ENCODE measurements at regions not wholly inside any gene's neighbourhood (a gene's known extent, or its start where the extent isn't known, plus 50 kb on each side); places are given as distances from the start of the nearest gene placed in this dataset.
"Not testable (repeated sequence)": the region's sequence is repeated elsewhere in the genome, so short reads cannot be mapped to it uniquely, and the experiment has no call there.

DNA sequence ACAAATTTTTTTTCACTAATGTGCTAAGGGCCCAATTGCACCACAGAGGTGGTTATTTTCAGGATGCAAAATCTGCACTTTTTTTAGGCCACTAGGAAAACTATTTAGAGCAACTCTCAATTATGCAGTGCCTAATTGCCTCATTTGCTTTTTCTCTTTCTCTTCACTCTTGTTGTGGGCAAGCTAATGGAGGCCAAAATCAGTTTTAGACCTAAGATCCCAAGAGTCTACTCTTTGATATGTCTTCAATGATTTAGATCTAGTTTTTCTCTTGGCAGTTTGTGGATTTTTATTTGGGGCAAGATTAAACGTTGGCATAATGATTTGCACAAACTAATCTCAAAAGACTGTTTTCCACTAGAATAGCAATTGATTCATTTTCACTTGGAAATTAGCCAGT lies 1996.9 kb downstream of the LRRC4C start:
- DNase-seq (ENCODE audit: extremely low read depth in 1 of 2, low read depth in 1 of 2): no peak

DNA sequence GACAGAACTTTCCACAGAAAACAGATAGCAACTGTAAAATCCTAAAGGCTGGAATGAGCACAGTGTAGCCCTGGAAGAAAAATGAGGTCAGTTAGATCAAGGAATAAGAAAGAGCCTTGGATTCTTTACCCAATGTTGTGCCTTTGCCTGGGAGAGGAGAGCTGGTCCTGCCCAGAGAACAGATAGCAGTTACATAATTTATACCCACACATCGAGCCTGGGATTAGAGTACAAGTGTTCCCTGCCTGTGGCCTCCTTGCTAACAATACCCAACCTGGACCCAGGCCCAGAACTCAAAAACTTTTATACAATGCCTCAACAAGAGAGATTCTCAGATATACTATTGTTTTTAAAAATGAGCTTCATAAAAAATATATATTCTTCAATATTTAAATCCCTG lies 1998.4 kb downstream of the LRRC4C start:
- DNase-seq (ENCODE audit: extremely low read depth in 1 of 2, low read depth in 1 of 2): no peak

DNA sequence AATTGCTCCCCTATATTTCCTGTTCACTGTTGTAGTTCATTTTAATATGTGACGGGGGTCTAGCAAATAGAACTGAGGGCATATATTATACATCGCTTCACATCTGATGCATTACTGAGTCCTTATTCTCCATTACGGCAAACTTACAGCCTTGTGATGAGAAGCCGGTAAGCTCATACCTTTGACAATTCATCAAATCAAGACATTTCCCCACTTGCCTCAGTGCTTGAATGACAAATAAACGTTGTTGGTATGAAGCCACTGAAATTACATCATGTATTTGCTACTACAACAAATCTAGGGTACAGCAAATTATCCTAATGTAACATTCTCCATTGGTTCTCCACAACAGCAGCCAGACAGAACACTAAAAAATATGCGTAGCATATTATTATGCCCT lies 1999.8 kb downstream of the LRRC4C start:
- DNase-seq (ENCODE audit: extremely low read depth in 1 of 2, low read depth in 1 of 2): no peak

DNA sequence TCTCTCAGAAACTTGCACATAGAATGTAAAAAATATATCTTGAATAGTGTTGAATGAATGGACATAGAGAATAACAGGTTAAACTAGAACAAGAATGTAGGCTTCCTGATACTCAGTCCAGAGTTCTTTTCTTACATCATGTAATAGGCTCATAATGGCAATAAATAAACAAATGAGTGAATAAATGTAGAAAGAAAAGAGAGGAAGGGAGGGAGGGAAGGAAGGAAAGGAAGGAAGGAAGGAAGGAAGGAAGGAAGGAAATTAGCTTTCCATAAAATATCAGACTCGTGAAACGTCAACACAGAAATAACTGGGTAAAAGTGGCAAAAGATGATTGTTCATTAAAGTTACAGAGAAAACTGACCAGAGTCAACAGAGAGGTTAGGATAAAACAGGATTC lies 2001.0 kb downstream of the LRRC4C start:
- no peak for DNase-seq (ENCODE audit: extremely low read depth in 1 of 2, low read depth in 1 of 2)

DNA sequence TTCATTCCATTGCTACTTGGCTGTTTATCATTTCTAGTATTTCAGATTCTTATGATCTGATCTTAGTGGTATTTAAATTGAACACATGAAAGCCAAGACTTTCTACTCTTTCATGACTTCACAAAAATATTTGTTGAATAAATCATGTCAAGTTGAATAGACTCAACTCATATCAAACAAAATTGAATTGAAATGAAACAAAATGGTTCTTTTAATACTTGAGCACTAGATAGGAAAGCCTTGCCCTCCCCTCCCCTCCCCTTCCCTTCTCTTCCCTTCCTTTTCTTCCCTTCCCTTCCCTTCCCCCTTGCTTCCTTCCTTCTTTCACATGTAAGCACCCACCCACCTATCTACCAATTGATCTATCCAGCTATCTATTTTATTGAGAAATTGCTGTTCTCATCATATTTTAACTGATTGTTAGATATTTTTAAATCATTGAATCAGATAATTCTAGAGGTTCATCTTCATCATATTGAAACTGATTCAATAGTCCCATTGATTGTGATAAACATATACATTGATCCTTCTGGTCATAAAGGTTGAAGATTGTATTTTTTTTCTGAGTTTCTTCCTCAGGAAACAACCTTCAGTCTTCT lies 2015.9 kb downstream of the LRRC4C start:
- no peak for DNase-seq (ENCODE audit: extremely low read depth in 1 of 2, low read depth in 1 of 2)

DNA sequence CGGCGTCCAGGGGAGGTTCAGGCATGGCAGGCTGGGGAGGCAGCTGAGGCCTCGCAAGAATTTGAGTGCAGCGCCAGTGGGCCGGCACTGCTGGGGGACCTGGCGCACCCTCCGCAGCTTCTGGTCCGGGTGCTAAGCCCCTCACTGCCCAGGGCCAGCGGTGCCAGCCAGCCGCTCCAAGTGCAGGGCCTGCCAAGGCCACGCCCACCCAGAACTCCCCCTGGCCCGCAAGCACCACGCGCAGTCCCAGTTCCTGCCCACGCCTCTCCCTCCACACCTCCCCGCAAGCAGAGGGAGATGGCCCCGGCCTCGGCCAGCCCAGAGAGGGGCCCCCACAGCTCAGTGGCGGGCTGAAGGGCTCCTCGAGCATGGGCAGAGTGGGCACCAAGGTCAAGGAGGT lies 2017.3 kb downstream of the LRRC4C start:
- DNase-seq (ENCODE audit: extremely low read depth in 1 of 2, low read depth in 1 of 2): no peak

DNA sequence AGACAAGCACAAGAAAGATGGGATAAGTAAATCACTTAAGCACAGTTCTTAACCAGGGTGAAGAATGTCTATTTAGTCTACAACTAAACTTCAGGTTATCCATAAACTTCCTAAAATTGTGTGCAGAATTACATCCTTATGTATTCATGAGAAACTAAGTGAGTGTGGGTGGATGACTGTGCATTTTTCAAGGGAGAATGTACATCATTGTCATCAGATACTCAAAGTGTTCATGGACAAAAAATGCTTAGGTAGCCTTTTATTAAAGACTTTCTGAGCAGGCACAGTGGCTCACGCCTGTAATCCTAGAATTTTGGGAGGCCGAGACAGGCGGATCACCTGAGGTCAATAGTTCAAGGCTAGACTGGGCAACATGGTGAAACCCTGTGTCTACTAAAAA lies 2023.8 kb downstream of the LRRC4C start:
- no peak for DNase-seq (ENCODE audit: extremely low read depth in 1 of 2, low read depth in 1 of 2)

DNA sequence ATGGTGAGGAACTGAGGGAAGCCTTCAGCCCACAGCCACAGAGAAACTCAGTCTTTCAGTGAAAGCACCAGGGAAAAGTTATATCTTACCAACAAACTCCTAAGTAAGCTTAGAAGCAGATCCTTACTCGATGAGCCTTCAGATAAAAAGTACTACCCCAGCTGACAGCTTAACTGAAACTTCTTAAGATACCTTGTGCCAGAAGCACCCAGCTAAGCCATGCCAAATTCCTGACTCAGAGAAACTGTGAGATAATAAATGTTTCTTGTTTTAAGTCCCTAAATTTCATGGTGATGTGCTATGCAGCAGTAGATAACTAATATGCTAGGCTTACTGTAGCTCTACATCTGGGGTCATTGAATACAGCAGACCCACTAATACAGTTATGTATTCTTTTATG lies 2025.0 kb downstream of the LRRC4C start:
- no peak for DNase-seq (ENCODE audit: extremely low read depth in 1 of 2, low read depth in 1 of 2)

DNA sequence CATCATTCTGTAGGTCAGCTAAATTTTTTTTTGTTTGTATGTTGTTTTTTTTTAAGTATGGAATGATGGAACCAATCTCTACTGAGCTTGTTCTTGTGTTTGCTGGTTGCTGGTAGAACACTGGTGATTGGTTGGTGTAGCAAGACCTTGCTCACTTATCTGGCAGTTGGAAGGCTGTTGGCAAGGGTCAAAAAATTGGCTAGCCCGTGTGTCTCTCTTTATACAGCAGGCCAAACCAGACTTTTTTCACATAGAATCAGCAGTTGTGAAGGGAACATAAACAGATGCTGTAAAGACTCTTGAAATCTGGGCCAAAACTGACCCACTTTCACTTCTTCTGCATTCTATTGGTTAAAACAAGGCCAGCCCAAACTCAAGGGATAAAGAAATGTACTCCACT lies 2026.5 kb downstream of the LRRC4C start:
- DNase-seq (ENCODE audit: extremely low read depth in 1 of 2, low read depth in 1 of 2): no peak

DNA sequence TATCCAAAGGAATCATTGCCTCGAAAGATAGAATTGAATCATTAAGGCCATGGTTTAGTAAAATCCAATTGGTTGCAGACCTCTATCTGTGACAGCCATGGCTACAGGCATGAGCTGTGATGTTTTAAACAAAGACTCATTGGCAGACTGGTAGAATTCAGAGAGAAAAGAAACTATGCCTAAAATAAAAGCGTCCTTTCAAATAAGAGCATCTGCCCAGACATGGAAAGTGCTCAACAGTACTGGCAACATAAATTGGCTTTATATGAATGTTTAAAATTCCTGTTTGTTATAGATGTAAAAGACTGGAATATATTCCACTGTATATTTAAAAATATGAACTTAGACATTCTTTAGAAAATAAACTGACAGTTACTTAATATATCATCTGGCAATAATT lies 2034.2 kb downstream of the LRRC4C start:
- DNase-seq (ENCODE audit: extremely low read depth in 1 of 2, low read depth in 1 of 2): no peak

DNA sequence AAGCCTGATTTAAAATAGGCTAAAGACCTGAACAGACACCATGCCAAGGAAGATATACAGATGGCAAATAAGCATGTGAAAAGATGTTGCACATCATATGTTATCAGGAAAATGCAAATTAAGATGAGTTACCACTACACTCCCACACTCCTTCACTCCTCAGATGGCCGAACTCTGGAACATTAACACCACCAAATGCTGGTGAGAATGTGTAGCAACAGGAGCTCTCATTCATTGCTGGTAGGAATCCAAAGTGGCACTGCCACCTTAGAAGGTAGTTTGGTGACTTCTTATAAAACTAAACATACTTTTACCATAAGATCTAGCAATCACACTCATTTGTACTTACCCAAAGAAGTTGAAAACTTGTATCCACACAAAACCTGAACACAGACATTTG lies 2047.3 kb downstream of the LRRC4C start:
- DNase-seq (ENCODE audit: extremely low read depth in 1 of 2, low read depth in 1 of 2): no peak

DNA sequence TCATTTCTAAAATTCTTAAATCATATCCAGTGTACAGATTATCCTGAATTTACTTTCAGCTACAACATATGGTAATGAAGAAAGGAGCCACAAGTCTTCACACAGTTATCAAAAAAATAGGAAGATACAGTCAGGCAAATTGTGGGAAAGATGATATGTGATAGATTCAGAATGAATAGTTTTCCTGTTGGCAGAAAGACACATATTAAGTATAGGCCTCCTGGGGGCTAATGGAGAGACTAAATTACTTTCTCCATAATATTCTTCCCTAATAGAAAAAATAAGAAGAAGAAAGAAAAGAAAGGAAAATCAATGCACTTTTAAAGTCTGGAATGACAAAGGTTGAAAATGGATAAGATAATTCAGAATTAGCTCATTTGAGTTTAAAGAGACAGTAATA lies 2073.5 kb downstream of the LRRC4C start:
- DNase-seq (ENCODE audit: extremely low read depth in 1 of 2, low read depth in 1 of 2): no peak

DNA sequence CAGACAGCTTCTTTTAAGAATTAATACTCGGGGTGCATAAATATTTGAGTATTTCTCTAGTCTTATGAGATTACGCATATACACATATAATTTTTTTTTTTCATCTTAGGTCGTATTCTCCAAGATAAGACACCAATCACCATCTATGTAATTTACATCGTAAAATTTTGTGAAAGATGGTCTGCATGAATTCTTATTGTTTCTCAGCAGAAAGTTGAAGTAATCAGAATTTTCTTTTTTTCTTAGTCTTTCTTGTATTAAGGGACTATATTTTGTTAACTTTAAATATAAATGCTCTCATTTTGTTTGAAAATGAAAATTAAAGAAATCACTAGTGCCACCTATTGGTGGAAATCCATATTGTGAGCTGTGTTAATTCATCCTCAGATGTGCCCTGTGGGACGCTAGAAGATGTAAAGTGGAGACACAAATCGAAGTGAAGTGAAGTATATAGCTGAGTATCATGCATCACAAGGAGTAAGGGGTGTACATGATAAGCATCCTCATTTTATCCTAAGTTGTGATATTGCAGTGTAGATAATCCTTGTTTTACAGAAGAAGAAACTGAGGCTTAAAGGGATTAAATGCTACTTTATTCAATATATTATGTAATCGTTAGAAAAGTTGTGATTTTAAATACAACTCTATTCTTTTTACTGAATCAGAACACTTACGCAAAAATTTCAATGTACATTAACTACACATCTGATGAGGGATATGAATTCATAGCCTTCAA lies 2084.3 kb downstream of the LRRC4C start:
- no peak for DNase-seq (ENCODE audit: extremely low read depth in 1 of 2, low read depth in 1 of 2)

DNA sequence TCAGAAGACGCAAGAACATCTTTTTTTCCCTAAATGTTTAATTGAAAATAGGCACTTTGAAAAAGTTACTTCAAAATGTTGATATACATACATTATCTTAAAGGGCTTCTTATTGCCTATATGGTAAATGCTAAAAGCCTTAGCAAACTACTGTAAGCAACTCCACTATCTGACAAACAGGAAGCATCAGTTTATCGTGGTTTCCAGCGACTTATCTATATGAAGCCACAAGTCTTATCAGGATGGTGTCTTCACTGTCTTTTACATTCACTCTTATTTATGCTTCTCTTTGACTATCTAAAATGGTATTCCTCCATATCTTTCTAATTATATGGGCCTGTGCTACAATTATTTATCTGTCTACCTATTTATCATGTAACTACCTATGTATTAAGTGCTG lies 2091.9 kb downstream of the LRRC4C start:
- no peak for DNase-seq (ENCODE audit: extremely low read depth in 1 of 2, low read depth in 1 of 2)

DNA sequence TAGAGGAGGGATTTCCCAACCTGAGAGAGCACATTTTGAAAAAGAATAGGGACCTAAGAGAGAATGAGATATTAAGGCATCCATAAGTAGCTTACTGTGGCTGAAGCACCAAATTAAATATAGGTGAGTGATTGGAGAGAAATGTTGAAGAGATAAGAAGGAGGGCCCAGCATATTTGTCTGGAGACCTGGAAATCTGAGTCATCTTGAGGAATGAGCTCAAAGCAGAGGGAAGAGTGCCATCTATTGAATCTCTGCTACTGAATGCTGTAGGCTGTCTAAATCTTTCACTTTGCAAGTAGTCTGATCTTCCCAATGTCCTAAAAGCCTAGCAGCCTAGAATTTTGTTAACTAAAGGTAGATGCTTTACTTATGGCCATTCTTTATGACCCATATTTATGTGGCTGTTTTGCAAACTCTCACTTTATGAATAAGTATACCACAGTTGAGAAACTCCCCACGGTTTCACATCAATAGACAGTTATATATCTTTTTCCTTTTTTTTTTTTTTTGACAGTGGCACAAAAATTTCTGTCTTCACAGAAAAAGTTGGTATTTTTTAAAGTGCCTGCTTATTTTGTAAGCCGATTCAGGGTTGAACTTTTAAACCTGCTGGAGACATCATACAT lies 2093.5 kb downstream of the LRRC4C start:
- no peak for DNase-seq (ENCODE audit: extremely low read depth in 1 of 2, low read depth in 1 of 2)

DNA sequence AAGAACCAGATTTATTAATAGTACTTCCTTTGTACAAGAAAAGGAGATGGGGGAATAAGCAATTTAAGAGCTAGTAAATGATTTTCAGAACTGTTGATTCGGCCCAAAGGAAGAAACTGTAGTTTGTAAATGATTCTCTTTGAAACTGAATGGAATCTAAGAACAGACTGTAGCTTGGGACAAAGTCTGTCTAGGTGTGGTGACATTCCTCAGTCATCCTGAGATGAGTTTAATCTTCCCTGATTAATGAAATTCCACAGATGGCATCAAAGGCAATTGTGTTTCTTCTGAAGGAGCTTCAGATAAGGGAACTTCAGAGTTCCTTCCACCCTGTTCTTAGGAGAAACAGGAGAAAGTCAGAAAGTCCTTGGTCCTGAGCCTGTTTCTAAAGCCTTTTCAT lies 2095.9 kb downstream of the LRRC4C start:
- no peak for DNase-seq (ENCODE audit: extremely low read depth in 1 of 2, low read depth in 1 of 2)

DNA sequence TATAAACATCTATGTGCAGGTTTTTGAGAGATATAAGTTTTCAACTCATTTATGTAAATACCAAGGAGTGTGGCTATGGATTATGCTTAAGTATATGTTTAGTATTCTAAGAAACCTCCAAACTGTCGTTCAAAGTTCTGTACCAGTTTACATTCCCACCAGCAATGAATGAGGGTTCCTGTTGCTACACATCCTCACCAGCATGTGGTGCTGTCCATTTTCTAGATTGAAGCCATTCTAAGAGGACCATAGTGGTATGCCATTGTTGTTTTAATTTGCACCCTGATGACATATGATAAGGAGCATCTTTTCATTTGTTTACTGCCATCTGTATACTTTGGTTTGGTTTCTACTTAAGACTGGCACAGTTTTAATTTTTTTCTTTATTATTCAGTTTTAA lies 2097.9 kb downstream of the LRRC4C start:
- no peak for DNase-seq (ENCODE audit: extremely low read depth in 1 of 2, low read depth in 1 of 2)

DNA sequence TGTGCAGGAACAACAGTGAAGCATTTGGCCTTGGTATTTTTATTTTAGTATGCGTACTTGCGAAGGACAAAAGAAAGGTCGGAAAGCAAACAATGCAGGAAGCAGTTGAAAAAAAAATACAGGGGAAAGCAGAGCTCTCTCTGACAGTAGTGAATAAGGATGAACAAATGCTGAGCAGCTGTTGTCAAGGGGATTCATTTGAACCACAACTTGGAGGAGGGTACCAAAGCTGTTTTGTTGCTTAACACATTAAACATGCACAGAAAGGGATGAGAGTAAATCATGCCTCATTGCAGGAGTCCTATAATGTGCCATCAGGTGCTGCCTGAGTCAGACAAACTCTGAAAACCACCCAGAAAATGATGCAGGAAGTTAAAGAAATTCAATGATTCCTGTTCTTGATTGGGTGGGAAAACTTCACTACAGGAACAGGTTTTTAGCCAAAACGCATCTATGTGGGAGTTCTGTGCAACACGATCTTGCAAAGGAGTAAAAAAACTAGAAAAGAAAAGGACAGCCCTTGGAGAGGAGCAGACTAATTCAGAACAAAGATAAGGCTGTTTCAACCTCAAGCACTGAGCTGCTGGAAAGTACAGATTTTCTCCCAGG lies 2113.5 kb downstream of the LRRC4C start:
- DNase-seq (ENCODE audit: extremely low read depth in 1 of 2, low read depth in 1 of 2): no peak

DNA sequence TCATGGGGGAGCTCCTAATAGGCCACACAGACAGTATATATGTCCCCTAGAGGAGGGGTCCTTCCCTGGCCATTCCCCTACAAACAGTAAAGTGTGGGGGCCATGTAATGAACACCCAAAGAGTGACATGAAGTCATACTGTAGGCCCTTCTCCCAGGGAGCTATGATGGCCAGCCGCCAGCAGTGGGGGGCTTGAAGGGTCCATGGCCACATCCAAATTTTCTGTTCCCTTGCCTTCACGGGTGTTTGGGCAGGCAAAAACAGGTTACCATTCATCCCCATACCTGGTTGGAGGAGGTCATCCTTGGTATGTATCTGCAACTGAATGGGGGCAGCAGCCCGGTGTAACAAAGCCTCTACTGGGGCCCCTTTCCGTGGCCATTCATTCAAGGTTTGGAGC lies 2118.0 kb downstream of the LRRC4C start:
- no peak for DNase-seq (ENCODE audit: extremely low read depth in 1 of 2, low read depth in 1 of 2)

DNA sequence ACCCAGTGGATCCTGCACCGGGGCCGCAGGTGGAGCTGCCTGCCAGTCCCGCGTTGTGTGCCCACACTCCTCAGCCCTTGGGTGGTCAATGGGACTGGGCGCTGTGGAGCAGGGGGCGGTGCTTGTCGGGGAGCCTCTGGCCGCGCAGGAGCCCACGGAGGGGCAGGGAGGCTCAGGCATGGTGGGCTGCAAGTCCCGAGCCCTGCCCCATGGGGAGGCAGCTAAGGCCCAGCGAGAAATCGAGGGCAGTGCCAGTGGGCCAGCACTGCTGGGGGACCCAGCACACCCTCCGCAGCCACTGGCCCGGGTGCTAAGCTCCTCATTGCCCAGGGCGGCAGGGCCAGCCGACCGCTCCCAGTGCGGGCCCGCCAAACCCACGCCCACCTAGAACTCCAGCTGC lies 2126.4 kb downstream of the LRRC4C start:
- DNase-seq (ENCODE audit: extremely low read depth in 1 of 2, low read depth in 1 of 2): not testable (repeated sequence)

DNA sequence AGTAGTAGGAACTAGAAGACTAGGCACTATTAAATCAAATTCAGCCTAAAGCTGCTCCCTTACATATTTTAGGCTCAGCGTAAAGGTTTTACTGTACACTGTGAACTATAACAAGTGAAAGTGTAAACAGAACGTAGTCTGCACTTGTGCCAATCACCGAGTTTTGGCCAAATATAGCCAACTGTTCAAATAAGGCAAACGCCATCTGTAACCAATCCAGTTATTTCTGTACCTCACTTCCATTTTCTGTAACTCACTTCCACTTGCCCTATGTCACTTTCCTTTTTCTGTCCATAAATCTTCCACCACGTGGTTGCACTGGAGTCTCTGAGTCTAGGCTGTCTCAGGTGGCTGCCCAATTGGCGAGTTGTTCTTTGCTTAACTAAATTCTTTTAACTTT lies 2132.2 kb downstream of the LRRC4C start:
- DNase-seq (ENCODE audit: extremely low read depth in 1 of 2, low read depth in 1 of 2): no peak

DNA sequence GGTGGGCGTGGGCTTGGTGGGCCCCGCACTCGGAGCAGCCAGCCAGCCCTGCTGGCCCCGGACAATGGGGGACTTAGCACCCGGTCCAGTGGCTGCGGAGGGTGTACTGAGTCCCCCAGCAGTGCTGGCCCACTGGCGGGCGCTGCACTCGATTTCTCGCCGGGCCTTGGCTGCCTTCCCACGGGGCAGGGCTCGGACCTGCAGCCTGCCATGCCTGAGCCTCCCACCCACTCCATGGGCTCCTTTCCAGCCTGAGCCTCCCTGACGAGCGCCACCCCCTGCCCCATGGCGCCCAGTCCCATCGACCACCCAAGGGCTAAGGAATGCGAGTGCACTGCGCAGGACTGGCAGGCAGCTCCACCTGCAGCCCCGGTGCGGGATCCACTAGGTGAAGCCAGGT lies 2147.6 kb downstream of the LRRC4C start:
- not testable (repeated sequence) for DNase-seq (ENCODE audit: extremely low read depth in 1 of 2, low read depth in 1 of 2)

All from stimulated activated CD8-positive, alpha-beta memory T cell treated with anti-CD3 and anti-CD28 coated beads, Interleukin-7, amount 100 ng/mL, for 48 hours (primary cell).